Activated naive CD4-positive, alpha-beta T cell treated with anti-CD3 and anti-CD28 coated beads, Interleukin-2, amount 10 ng/mL, durations not matched to agents 7 days and 5 days (primary cell): ENCODE measurements at regions not wholly inside any gene's neighbourhood (a gene's known extent, or its start where the extent isn't known, plus 50 kb on each side); places are given as distances from the start of the nearest gene placed in this dataset.
"Not testable (repeated sequence)": the region's sequence is repeated elsewhere in the genome, so short reads cannot be mapped to it uniquely, and the experiment has no call there.

ENCODE experiments used
- CTCF ChIA-PET: fragments of 350-600 bp; sonication (Branson Sonifier 250); formaldehyde crosslinking; loops from one replicate; lab custom pipeline; 2021; ENCODE audit warnings: antibody characterized with exemption; lab: Charles Lee
- DNase-seq: peaks from one replicate; pipeline ENCODE4 v3.0.0-alpha.2; 2020
- H3K27ac Mint-ChIP-seq: one replicate; pipeline ENCODE4 v1.8.0; 2021; ENCODE audit warnings: mild to moderate bottlenecking, moderate library complexity, mixed read lengths
- H3K27me3 Mint-ChIP-seq: one replicate; pipeline ENCODE4 v1.8.0; 2021; ENCODE audit warnings: mild to moderate bottlenecking, mixed read lengths
- H3K36me3 Mint-ChIP-seq: one replicate; pipeline ENCODE4 v1.8.0; 2021; ENCODE audit warnings: mixed read lengths
- H3K4me1 Mint-ChIP-seq: one replicate; pipeline ENCODE4 v1.8.0; 2021; ENCODE audit warnings: mixed read lengths
- H3K4me3 Mint-ChIP-seq: one replicate; pipeline ENCODE4 v1.8.0; 2021; ENCODE audit warnings: mild to moderate bottlenecking, moderate library complexity, mixed read lengths
- H3K9me3 Mint-ChIP-seq: one replicate; pipeline ENCODE4 v1.8.0; 2021; ENCODE audit warnings: mixed read lengths

DNA sequence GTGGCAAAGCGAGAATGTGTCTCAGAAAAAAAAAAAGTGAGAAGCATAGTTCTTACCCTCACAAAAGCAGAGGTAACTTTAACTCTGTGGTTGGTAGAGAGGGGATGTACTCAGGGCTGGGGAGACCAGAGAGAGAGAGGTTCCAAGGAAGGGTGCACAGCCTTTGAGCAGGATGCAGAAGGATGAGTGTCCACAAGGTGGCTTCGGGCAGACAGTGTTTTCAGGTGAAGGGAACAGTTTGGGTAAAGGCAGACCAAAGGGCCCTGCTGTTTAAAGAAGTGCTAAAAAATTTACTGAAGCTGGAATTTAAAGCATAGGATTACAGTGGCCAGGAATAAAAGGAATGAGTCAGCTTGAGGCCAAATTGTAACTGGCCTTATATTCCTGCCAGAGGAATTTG, 2240.6 kb downstream of the EPHA3 start:
- H3K27me3 Mint-ChIP-seq, H3K27ac Mint-ChIP-seq, CTCF ChIA-PET, H3K4me3 Mint-ChIP-seq, H3K4me1 Mint-ChIP-seq, H3K36me3 Mint-ChIP-seq, DNase-seq: not testable (repeated sequence)
- H3K9me3 Mint-ChIP-seq, result peaks cover 15% of the 10 kb centered on the region

DNA sequence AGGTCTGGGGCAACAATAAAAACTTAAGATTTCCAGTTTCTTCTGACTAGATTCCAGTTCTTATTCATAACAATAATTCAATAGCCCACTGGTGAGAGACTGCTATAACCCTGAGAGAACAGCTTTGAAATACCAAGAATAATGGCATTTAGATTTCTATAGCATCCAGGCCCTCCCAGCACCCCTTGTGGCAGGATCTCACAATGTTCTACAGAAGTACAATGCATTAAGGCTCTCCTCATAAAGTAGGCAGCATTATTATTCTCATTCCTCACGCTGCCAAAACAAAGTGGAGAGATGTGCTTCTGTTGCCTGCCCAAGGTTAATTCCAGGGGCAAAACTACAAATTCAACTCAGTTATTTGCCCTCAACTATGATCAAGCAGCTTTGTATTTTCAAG, 2241.7 kb downstream of the EPHA3 start:
- not testable (repeated sequence) for H3K27ac Mint-ChIP-seq

DNA sequence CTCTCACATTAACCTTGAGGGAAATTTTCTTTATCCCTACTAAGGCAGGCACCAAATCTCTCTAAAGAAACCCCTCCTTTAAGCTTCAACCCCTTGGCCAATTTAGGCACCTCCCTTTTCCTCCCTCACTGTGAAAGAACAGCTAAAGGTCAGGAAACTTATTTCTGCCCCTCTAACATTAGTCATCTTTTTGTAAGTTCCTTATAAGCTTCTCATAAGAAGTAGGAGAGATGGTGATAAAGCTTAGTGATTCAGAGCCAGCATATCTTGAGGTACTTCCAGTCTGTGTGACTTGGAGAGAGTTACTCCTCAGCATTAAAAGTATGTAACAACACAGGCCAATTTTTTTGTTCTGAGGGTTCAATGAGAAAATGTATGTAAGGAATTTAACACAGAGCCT, 2244.7 kb downstream of the EPHA3 start:
- H3K4me3 Mint-ChIP-seq, H3K36me3 Mint-ChIP-seq, DNase-seq, H3K27ac Mint-ChIP-seq, H3K27me3 Mint-ChIP-seq, H3K4me1 Mint-ChIP-seq, CTCF ChIA-PET: not testable (repeated sequence)
- peaks cover 22% of the 10 kb centered on the region for H3K9me3 Mint-ChIP-seq

More for the DNA sequence above, 2241.7 kb downstream of the EPHA3 start:
- DNase-seq, CTCF ChIA-PET, H3K4me3 Mint-ChIP-seq, H3K36me3 Mint-ChIP-seq, H3K4me1 Mint-ChIP-seq, H3K27me3 Mint-ChIP-seq: not testable (repeated sequence)
- H3K9me3 Mint-ChIP-seq, result peaks cover 12% of the 10 kb centered on the region

DNA sequence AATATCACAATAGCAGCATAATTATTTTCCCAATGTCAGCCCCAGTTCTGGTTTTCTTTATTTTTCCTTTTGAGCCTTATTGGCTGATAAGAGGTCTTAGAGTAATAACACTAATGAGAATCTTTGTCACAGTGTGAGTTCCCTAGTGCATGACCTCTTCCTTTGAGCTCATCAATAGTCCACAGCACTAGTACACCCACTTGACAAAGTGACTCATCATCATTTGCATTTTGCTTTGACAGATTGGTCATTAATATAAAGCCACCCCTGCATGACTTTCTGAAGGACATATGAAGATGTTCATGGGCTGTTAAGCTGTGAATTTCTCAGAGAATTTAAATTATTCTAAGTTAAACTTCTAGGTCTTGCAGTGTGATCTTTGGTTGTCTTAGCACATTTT, 2251.9 kb downstream of the EPHA3 start:
- DNase-seq, H3K4me1 Mint-ChIP-seq, H3K4me3 Mint-ChIP-seq, CTCF ChIA-PET, H3K27me3 Mint-ChIP-seq, H3K27ac Mint-ChIP-seq, H3K36me3 Mint-ChIP-seq: not testable (repeated sequence)
- peaks cover 17% of the 10 kb centered on the region for H3K9me3 Mint-ChIP-seq

DNA sequence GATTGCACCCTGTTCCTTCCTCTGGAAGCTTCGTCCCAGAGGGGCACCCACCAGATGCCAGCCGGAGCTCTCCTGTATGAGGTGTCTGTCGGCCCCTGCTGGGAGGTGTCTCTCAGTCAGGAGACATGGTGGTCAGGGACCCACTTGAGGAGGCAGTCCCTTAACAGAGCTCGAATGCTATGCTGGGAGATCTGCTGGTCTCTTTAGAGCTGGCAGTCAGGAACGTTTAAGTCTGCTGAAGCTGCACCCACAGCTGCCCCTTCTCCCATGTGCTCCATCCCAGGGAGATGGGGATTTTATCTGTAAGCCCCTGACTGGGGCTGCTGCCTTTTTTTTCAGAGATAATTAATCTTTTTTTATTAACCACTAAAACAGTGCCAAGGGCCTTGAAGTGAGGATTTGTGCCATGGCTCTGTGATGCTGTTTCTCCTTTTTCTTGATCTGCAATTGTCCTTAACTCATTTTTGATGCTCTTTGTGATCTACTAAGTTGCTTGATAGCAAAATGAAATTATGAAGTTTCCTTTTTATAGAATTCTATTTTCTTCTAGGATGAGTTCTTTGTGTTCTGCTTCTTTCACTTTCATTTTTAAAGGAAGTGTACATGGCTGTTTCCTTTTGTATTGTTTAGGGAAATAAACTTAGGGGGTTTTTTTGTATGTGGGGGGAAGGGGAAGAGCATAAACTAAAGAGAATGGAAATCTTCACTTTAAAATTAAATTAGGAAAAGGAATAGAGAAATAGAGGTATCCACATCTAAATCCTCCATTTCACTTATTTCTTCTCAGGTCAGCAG, 2275.9 kb downstream of the EPHA3 start:
- Mint-ChIP-seq H3K9me3 (peaks cover 16% of the 10 kb centered on the region), H3K27ac (peak overlapping the region; percentile 81)
- H3K4me3 Mint-ChIP-seq, H3K4me1 Mint-ChIP-seq, DNase-seq, CTCF ChIA-PET, H3K36me3 Mint-ChIP-seq, H3K27me3 Mint-ChIP-seq: not testable (repeated sequence)

DNA sequence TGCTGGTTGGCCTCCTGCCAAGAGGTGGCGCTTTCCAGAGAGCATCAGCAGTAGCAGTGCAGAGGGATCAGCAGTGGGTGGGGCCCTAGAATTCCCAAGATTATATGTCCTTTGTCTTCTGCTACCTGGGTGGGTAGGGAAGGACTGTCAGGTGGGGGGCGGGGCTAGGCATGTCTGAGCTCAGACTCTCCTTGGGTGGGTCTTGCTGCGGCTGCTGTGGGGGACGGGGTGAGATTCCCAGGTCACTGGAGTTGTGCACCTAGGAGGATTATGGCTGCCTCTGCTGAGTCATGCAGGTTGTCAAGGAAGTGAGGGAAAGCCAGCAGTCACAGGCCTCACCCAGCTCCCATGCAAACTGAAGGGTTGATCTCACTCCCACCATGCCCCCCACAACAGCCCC, 2296.5 kb downstream of the EPHA3 start:
- H3K9me3 Mint-ChIP-seq, result peaks cover 15% of the 10 kb centered on the region
- H3K4me3 Mint-ChIP-seq, H3K4me1 Mint-ChIP-seq, DNase-seq, CTCF ChIA-PET, H3K27me3 Mint-ChIP-seq, H3K36me3 Mint-ChIP-seq, H3K27ac Mint-ChIP-seq: not testable (repeated sequence)

DNA sequence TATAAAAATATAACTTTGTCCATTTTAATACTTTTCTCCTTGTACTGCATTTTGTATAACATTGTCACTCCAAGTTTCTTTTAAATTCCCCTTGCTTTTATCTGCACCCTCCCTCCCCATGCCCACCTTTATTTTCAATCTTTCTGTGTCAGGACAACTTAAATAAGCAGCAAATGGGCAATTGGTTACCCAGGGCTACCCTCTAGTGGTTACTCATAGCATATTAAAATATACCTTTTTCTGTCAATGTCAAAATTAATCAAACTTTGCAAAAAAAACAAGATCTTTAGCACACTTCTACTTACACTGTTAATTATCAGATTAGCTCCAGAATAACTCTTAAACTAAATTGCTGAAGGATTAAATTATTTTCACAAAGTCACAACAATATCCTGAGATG, 2334.6 kb downstream of the EPHA3 start:
- H3K27me3 Mint-ChIP-seq, DNase-seq, H3K4me1 Mint-ChIP-seq, H3K36me3 Mint-ChIP-seq, H3K27ac Mint-ChIP-seq, H3K4me3 Mint-ChIP-seq, H3K9me3 Mint-ChIP-seq: not testable (repeated sequence)
- CTCF ChIA-PET, result interaction anchor here (0.8 kb wide), 1 partner anchor 29 kb away, joined by 3 read pairs; no protein-coding TSS in a partner anchor

DNA sequence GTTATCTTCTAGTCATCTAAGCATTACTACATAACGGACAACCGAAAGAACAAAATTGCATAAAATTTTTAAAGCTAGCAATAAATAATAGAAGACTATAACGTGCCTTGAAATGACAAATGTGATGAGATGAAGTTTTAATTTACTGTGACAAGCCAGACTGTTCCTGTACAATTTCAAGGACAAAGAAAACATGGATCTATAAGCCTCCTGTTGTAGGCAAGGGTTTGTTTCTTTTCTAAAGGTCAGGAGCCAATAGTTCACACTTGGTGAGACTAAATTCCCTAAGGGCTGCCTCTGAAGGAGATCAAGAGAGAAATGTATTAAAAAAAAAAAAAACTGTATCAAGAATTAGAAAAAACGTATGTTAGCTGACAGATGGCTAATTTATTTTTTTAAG, 2335.1 kb downstream of the EPHA3 start:
- CTCF ChIA-PET, result interaction anchor here (0.8 kb wide), 1 partner anchor 30 kb away, joined by 3 read pairs; no protein-coding TSS in a partner anchor
- not testable (repeated sequence) for H3K36me3 Mint-ChIP-seq, H3K27me3 Mint-ChIP-seq, DNase-seq, H3K4me1 Mint-ChIP-seq, H3K9me3 Mint-ChIP-seq, H3K27ac Mint-ChIP-seq, H3K4me3 Mint-ChIP-seq

DNA sequence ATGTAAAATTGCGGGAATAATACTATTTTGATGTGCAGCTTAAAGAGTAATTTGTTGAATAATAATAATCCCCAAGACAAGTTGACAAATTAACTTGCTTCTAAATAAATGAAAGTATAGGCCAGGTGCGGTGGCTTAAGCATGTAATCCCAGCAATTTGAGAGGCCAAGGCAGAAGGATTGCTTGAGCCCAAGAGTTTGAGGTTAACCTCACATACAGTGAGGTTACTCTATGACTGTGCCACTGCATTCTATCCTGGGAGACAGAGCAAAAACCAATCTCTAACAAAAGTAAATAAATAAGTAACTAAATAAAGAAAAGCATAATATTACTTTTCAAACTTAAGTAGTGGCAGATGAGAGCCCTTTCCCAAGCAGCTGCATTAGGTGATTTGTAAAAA, 2341.0 kb downstream of the EPHA3 start:
- CTCF ChIA-PET, H3K27me3 Mint-ChIP-seq, DNase-seq, H3K36me3 Mint-ChIP-seq, H3K27ac Mint-ChIP-seq, H3K4me3 Mint-ChIP-seq, H3K9me3 Mint-ChIP-seq, H3K4me1 Mint-ChIP-seq: not testable (repeated sequence)

DNA sequence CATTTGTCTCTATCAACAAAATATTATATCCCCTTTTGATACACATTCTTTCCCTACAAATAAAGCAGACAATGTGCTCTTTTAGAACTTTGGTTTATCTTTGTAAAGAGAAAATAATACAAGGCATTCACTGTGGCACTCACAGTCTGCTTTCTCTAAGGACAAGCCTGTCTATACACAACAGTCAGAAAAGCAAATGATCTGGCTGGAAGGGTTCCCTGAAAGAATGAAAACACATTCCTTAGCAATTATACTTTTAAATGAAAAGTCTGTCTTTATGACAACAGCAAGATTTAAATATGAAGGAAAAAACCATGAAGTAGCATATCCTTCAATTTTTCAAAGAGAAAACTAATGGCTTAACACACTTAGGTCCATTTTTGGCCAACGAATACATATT, 2359.1 kb downstream of the EPHA3 start:
- H3K9me3 Mint-ChIP-seq, DNase-seq, H3K27me3 Mint-ChIP-seq, H3K4me1 Mint-ChIP-seq, H3K4me3 Mint-ChIP-seq, H3K27ac Mint-ChIP-seq, H3K36me3 Mint-ChIP-seq, CTCF ChIA-PET: not testable (repeated sequence)

DNA sequence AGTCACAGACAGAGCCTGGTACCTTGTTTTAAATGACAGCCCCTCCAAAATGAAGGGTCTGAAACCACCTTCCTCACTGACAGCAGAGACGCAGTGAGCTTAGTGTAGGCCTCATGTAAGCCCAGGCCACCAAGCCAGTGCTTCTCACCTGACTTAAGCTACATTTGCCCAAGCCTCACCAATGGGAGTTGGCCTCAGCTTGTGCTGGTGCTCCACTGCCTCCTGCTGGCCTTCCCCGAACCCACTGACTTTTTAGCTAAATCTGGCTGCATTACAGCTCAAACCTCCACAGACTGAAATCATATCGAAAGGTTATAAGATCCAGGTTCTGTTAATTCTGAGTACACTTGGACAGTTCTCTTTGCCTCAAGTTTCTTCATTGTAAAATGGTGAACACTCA, 2361.8 kb downstream of the EPHA3 start:
- DNase-seq, H3K27me3 Mint-ChIP-seq, H3K9me3 Mint-ChIP-seq, H3K4me1 Mint-ChIP-seq, H3K27ac Mint-ChIP-seq, H3K4me3 Mint-ChIP-seq, H3K36me3 Mint-ChIP-seq, CTCF ChIA-PET: not testable (repeated sequence)

DNA sequence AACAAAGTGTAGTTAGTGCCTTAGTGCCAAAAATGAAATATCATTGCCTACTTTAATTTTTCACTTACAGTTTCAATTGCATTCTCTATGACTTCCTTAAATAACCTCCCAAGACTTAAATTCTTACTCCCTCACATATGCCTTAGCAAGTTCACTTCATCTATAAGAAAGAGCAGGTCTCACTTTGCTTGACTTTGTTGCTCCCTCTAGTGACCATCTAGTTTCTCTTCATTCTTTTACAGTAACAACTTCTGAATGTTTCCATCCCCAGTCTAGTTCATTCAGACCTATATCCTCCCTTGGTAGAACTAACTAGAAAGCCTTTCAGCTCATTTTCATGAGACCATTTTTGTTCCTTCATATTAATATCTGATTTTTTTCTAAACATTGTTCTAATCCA, 2377.6 kb downstream of the EPHA3 start:
- H3K4me3 Mint-ChIP-seq, H3K27ac Mint-ChIP-seq, H3K27me3 Mint-ChIP-seq, CTCF ChIA-PET, H3K9me3 Mint-ChIP-seq, DNase-seq, H3K36me3 Mint-ChIP-seq, H3K4me1 Mint-ChIP-seq: not testable (repeated sequence)

DNA sequence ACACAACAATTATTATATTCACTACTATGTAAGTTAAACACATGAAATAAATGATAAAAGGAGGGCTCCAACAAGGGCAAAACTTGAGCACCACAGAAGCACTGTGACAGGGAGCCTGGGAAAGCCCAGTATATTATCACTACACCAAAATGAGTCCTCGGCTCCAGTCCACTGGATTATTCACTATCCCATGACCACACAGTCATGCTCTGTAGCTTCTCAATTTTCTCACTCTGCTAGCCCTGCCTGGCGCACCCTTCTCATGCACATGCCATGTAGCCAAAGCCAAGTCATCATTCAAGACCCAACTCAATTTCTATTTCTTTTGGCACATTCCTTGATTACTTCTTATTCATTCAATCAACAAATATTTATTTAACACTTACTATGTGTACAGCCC, 2378.5 kb downstream of the EPHA3 start:
- not testable (repeated sequence) for DNase-seq

DNA sequence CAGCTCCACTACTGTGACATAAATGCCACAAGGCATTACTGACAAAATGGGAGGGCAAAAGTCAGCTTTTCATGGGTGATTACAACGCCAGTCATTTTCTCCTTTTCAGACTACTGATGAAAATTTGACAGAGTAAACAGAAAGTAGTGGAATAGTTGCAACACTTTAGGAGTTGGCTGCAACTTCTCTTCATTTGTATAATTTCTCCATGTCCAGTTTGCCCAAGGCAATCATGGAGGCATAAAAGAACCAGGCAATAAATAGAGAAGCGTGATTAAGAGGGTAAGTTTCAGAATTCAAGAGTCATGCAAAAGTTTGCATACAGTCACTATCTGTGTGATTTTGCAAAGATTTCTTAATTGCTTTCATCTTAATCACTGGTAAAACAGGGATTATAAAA, 2390.3 kb downstream of the EPHA3 start:
- H3K4me3 Mint-ChIP-seq, H3K36me3 Mint-ChIP-seq, H3K27ac Mint-ChIP-seq, DNase-seq, H3K4me1 Mint-ChIP-seq, CTCF ChIA-PET, H3K27me3 Mint-ChIP-seq: not testable (repeated sequence)
- peaks cover 13% of the 10 kb centered on the region for H3K9me3 Mint-ChIP-seq

More for the DNA sequence above, 2378.5 kb downstream of the EPHA3 start:
- H3K4me1 Mint-ChIP-seq, H3K27me3 Mint-ChIP-seq, H3K36me3 Mint-ChIP-seq, CTCF ChIA-PET, H3K4me3 Mint-ChIP-seq, H3K27ac Mint-ChIP-seq, H3K9me3 Mint-ChIP-seq: not testable (repeated sequence)

DNA sequence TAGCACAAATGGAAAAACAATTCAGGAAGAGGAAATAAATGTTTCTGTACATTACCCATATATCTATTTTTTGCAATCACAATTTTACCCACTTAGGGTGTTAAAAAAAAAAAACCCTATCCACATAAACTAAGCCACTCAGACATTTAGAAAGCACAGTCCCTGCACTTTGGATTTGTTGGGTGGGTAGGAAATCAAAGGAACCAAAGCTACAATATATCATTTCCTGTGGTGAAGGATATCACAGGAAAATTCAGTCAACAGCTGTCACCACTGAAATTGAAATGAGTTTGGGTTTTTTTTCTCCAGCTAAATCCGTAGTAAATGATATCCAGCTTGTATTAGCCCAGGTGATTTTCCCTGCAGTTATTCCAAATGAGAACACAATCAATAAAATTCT, 2392.4 kb downstream of the EPHA3 start:
- not testable (repeated sequence) for H3K36me3 Mint-ChIP-seq
- peaks cover 11% of the 10 kb centered on the region for H3K9me3 Mint-ChIP-seq

More for the DNA sequence above, 2392.4 kb downstream of the EPHA3 start:
- H3K27me3 Mint-ChIP-seq, H3K4me3 Mint-ChIP-seq, H3K27ac Mint-ChIP-seq, CTCF ChIA-PET, H3K4me1 Mint-ChIP-seq, DNase-seq: not testable (repeated sequence)
